ENCODE measurements at regions not wholly inside any gene's neighbourhood (a gene's known extent, or its start where the extent isn't known, plus 50 kb on each side); places are given as distances from the start of the nearest gene placed in this dataset.
A peak's percentile ranks its signal among the peaks of the same experiment; 100 is the strongest.

DNA sequence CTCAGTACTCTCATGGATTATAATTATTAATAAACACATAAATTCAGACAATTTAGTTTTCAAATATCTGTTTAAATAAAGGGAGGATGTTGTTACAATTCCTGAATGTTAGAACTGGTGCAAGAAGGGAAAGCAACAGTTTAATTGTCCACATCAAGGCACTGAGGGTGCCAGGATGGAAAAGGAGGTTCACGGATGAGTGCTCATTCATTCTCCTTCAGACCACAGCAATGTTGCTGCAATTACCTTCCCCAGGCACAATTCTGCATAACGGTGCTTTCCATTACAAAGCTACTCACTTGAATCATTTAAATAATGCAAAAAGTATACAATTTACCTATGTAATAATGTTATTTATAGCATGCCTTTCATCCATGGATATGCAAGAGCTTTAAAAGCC is 52.3 kb upstream of the COG2 start (continued):
- TF ChIP-seq, protein P1, sequence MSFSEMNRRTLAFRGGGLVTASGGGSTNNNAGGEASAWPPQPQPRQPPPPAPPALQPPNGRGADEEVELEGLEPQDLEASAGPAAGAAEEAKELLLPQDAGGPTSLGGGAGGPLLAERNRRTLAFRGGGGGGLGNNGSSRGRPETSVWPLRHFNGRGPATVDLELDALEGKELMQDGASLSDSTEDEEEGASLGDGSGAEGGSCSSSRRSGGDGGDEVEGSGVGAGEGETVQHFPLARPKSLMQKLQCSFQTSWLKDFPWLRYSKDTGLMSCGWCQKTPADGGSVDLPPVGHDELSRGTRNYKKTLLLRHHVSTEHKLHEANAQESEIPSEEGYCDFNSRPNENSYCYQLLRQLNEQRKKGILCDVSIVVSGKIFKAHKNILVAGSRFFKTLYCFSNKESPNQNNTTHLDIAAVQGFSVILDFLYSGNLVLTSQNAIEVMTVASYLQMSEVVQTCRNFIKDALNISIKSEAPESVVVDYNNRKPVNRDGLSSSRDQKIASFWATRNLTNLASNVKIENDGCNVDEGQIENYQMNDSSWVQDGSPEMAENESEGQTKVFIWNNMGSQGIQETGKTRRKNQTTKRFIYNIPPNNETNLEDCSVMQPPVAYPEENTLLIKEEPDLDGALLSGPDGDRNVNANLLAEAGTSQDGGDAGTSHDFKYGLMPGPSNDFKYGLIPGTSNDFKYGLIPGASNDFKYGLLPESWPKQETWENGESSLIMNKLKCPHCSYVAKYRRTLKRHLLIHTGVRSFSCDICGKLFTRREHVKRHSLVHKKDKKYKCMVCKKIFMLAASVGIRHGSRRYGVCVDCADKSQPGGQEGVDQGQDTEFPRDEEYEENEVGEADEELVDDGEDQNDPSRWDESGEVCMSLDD (tag by site-specific recombination; IDR thresholded peaks at IDR 0.05) = no peak

DNA sequence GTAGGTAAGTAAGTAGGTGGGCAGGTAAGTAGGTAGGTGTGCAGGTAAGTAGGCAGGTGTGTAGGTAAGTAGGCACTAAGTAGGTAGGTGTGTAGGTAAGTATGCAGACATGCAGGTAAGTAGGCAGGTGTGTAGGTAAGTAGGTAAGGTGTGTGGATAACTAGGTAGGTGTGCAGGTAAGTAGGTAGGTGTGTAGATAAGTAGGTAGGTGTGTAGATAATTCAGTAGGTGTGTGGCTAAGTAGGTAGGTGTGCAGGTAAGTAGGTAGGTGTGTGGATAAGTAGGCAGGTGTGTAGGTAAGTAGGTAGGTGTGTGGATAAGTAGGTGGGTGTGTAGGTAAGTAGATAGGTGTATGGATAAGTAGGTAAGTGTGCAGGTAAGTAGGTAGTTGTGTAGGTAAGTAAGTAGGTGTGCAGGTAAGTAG is 53.9 kb upstream of the COG2 start:
- H3K4me3 ChIP-seq (ENCODE audit: low read depth, low read length) = no peak overlapping the region
- ChIA-PET CTCF (no interaction called here), POLR2A (no interaction called here)
- H3K4me1 ChIP-seq (ENCODE audit: control insufficient read depth, insufficient read depth, low read length) = no peaks in the 10 kb centered on the region
- H3K27ac ChIP-seq (ENCODE audit: extremely low read depth, low read depth, low read length) = no peak overlapping the region
- H3K9me3 ChIP-seq (ENCODE audit: control insufficient read depth, insufficient read depth, low read depth, low read length) = no peaks in the 10 kb centered on the region
- H3K36me3 ChIP-seq (ENCODE audit: control insufficient read depth in 2 of 2, insufficient read depth in 1 of 2, low read length in 2 of 2) = no peaks in the 10 kb centered on the region
- TF ChIP-seq, protein P2, sequence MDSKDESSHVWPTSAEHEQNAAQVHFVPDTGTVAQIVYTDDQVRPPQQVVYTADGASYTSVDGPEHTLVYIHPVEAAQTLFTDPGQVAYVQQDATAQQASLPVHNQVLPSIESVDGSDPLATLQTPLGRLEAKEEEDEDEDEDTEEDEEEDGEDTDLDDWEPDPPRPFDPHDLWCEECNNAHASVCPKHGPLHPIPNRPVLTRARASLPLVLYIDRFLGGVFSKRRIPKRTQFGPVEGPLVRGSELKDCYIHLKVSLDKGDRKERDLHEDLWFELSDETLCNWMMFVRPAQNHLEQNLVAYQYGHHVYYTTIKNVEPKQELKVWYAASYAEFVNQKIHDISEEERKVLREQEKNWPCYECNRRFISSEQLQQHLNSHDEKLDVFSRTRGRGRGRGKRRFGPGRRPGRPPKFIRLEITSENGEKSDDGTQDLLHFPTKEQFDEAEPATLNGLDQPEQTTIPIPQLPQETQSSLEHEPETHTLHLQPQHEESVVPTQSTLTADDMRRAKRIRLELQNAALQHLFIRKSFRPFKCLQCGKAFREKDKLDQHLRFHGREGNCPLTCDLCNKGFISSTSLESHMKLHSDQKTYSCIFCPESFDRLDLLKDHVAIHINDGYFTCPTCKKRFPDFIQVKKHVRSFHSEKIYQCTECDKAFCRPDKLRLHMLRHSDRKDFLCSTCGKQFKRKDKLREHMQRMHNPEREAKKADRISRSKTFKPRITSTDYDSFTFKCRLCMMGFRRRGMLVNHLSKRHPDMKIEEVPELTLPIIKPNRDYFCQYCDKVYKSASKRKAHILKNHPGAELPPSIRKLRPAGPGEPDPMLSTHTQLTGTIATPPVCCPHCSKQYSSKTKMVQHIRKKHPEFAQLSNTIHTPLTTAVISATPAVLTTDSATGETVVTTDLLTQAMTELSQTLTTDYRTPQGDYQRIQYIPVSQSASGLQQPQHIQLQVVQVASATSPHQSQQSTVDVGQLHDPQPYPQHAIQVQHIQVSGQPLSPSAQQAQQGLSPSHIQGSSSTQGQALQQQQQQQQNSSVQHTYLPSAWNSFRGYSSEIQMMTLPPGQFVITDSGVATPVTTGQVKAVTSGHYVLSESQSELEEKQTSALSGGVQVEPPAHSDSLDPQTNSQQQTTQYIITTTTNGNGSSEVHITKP (tag by site-specific recombination; IDR thresholded peaks at IDR 0.05) = no peak
- TF ChIP-seq ZNF548 (tag by site-specific recombination; IDR thresholded peaks at IDR 0.05) (0 out of 2 replicates have a peak, but pooled peaks have one; percentile 24), ZNF266 (tag by site-specific recombination; IDR thresholded peaks at IDR 0.05; ENCODE audit: low read depth) (0 out of 2 replicates have a peak, but pooled peaks have one; percentile 1), ZNF19 (tag by site-specific recombination; IDR thresholded peaks at IDR 0.05; ENCODE audit: low read depth) (no peak), ZBTB1 (tag by site-specific recombination; IDR thresholded peaks at IDR 0.05) (no peak), ZEB2 (tag by site-specific recombination; IDR thresholded peaks at IDR 0.05) (peak; percentile 100), GLI4 (tag by site-specific recombination; IDR thresholded peaks at IDR 0.05) (peak; percentile 45; the same call in 1 of the 2 replicates), ZNF404 (tag by site-specific recombination; IDR thresholded peaks at IDR 0.05) (no peak), ZNF776 (tag by site-specific recombination; IDR thresholded peaks at IDR 0.05; ENCODE audit: borderline replicate concordance) (no peak), ZFP37 (tag by site-specific recombination; IDR thresholded peaks at IDR 0.05) (no peak), TRIM28 (IDR thresholded peaks at IDR 0.05; ENCODE audit: borderline replicate concordance, low read length) (no peak)
- TF ChIP-seq, protein P3, sequence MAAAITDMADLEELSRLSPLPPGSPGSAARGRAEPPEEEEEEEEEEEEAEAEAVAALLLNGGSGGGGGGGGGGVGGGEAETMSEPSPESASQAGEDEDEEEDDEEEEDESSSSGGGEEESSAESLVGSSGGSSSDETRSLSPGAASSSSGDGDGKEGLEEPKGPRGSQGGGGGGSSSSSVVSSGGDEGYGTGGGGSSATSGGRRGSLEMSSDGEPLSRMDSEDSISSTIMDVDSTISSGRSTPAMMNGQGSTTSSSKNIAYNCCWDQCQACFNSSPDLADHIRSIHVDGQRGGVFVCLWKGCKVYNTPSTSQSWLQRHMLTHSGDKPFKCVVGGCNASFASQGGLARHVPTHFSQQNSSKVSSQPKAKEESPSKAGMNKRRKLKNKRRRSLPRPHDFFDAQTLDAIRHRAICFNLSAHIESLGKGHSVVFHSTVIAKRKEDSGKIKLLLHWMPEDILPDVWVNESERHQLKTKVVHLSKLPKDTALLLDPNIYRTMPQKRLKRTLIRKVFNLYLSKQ (tag by site-specific recombination; IDR thresholded peaks at IDR 0.05; ENCODE audit: borderline replicate concordance) = peak; percentile 28; the same call in 1 of the 2 replicates
- TF ChIP-seq, protein P4, sequence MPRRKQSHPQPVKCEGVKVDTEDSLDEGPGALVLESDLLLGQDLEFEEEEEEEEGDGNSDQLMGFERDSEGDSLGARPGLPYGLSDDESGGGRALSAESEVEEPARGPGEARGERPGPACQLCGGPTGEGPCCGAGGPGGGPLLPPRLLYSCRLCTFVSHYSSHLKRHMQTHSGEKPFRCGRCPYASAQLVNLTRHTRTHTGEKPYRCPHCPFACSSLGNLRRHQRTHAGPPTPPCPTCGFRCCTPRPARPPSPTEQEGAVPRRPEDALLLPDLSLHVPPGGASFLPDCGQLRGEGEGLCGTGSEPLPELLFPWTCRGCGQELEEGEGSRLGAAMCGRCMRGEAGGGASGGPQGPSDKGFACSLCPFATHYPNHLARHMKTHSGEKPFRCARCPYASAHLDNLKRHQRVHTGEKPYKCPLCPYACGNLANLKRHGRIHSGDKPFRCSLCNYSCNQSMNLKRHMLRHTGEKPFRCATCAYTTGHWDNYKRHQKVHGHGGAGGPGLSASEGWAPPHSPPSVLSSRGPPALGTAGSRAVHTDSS (tag by site-specific recombination; IDR thresholded peaks at IDR 0.05) = no peak
- TF ChIP-seq, protein P5, sequence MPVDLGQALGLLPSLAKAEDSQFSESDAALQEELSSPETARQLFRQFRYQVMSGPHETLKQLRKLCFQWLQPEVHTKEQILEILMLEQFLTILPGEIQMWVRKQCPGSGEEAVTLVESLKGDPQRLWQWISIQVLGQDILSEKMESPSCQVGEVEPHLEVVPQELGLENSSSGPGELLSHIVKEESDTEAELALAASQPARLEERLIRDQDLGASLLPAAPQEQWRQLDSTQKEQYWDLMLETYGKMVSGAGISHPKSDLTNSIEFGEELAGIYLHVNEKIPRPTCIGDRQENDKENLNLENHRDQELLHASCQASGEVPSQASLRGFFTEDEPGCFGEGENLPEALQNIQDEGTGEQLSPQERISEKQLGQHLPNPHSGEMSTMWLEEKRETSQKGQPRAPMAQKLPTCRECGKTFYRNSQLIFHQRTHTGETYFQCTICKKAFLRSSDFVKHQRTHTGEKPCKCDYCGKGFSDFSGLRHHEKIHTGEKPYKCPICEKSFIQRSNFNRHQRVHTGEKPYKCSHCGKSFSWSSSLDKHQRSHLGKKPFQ (tag by site-specific recombination; IDR thresholded peaks at IDR 0.05) = no peak
- TF ChIP-seq, protein P6, sequence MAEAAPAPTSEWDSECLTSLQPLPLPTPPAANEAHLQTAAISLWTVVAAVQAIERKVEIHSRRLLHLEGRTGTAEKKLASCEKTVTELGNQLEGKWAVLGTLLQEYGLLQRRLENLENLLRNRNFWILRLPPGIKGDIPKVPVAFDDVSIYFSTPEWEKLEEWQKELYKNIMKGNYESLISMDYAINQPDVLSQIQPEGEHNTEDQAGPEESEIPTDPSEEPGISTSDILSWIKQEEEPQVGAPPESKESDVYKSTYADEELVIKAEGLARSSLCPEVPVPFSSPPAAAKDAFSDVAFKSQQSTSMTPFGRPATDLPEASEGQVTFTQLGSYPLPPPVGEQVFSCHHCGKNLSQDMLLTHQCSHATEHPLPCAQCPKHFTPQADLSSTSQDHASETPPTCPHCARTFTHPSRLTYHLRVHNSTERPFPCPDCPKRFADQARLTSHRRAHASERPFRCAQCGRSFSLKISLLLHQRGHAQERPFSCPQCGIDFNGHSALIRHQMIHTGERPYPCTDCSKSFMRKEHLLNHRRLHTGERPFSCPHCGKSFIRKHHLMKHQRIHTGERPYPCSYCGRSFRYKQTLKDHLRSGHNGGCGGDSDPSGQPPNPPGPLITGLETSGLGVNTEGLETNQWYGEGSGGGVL (tag by site-specific recombination; IDR thresholded peaks at IDR 0.05) = no peak
- TF ChIP-seq, protein P7, sequence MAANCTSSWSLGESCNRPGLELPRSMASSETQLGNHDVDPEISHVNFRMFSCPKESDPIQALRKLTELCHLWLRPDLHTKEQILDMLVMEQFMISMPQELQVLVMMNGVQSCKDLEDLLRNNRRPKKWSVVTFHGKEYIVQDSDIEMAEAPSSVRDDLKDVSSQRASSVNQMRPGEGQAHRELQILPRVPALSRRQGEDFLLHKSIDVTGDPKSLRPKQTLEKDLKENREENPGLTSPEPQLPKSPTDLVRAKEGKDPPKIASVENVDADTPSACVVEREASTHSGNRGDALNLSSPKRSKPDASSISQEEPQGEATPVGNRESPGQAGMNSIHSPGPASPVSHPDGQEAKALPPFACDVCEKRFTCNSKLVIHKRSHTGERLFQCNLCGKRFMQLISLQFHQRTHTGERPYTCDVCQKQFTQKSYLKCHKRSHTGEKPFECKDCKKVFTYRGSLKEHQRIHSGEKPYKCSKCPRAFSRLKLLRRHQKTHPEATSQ (tag by site-specific recombination; IDR thresholded peaks at IDR 0.05) = peak; percentile 18; the same call in 1 of the 2 replicates
- TF ChIP-seq, protein P8, sequence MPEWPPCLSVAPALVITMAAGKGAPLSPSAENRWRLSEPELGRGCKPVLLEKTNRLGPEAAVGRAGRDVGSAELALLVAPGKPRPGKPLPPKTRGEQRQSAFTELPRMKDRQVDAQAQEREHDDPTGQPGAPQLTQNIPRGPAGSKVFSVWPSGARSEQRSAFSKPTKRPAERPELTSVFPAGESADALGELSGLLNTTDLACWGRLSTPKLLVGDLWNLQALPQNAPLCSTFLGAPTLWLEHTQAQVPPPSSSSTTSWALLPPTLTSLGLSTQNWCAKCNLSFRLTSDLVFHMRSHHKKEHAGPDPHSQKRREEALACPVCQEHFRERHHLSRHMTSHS (tag by site-specific recombination; IDR thresholded peaks at IDR 0.05) = 0 out of 2 replicates have a peak, but pooled peaks have one; percentile 43
